Heart right ventricle (tissue), 16 donors: ENCODE measurements at regions not wholly inside any gene's neighbourhood (a gene's known extent, or its start where the extent isn't known, plus 50 kb on each side); places are given as distances from the start of the nearest gene placed in this dataset.
A peak's percentile ranks its signal among the peaks of the same experiment; 100 is the strongest.

ENCODE experiments used
- ATAC-seq, 8 donors: fragments of 200-7000 bp; cut with Tn5 transposase; one replicate each; pipeline ENCODE4 v1.9.1; 2020; ENCODE audit warnings: mild to moderate bottlenecking in 8 of 8, moderate library complexity in 8 of 8, moderate number of reproducible peaks in 1 of 8
- DNase-seq, 2 donors: peaks; one replicate each; pipeline ENCODE4 v3.0.0-alpha.2; 2020
- H3K27ac ChIP-seq, 10 donors: fragments of 200-600 bp; sonication (generic) in 2 of 10; one replicate each; pipeline versions ENCODE4 v1.5.0 to v1.8.0; 2020 to 2022; ENCODE audit warnings: mild to moderate bottlenecking in 3 of 10
- H3K27me3 ChIP-seq, 7 donors: fragments of 200-600 bp; one replicate each; pipeline ENCODE4 v1.8.0; 2021 to 2022; ENCODE audit warnings: mild to moderate bottlenecking in 2 of 7
- H3K36me3 ChIP-seq, 9 donors: fragments of 200-600 bp; sonication (generic) in 1 of 9; one replicate each; pipeline versions ENCODE4 v1.5.0 to v1.8.0; 2020 to 2022; ENCODE audit warnings: mild to moderate bottlenecking in 2 of 9
- H3K4me1 ChIP-seq, 9 donors: fragments of 200-600 bp; sonication (generic) in 1 of 9; one replicate each; pipeline versions ENCODE4 v1.5.0 to v1.8.0; 2020 to 2022; ENCODE audit warnings: mild to moderate bottlenecking in 4 of 9
- H3K4me3 ChIP-seq, 10 donors: fragments of 200-600 bp; sonication (generic) in 2 of 10; one replicate each; pipeline versions ENCODE4 v1.5.0 to v1.8.0; 2020 to 2022; ENCODE audit warnings: mild to moderate bottlenecking in 7 of 10, moderate library complexity in 2 of 10
- H3K9me3 ChIP-seq, 11 donors: fragments of 200-600 bp in 10 of 11; sonication (generic) in 2 of 11; one replicate each; pipeline versions ENCODE4 v1.5.0 to v1.8.0; 2013 to 2022; ENCODE audit warnings: mild to moderate bottlenecking in 2 of 11, control low read depth in 1 of 11, moderate library complexity in 1 of 11
- CTCF ChIP-seq, 9 donors: fragments of 200-600 bp; sonication (generic) in 2 of 9; IDR thresholded peaks; one replicate each; pipeline versions ENCODE4 v1.5.0 to v1.8.0; 2021 to 2022; ENCODE audit warnings: antibody characterized with exemption in 9 of 9, mild to moderate bottlenecking in 5 of 9, moderate library complexity in 1 of 9
- WGBS, 2 donors: extraction: QIAGEN DNeasy Blood & Tissue Kit; methylation state at CpG; one replicate each; pipeline ENCODE4 v1.1.7; 2013; ENCODE audit warnings: inconsistent platforms in 1 of 2; 5-methylcytosine and 5-hydroxymethylcytosine counted together
- intact Hi-C, 10 donors: fragments of 100-400 bp; cut with DNase I; formaldehyde crosslinking; loops; one replicate each; pipeline versions ENCODE4 v1.11.1 to v1.14.2; 2022
- donor health status: Arrhythmogenic right ventricular cardiomyopathy.
- donor health status: ischemic (EF 13 %, LVEDD 7.1; RV severe dilation, severe dysfunction).
- donor health status: healthy with polysubstance abuse.
- donor health status: DM: no; HTN: yes; CAD: no.
- donor health status: DM: no; HTN: no; CAD: no.
- donor health status: ischemic (EF 25% LVEDD 6.9; RV normal size, moderate dysfunction).
- donor health status: ischemic (EF 25% LVEDD 5.7; RV mildly dilated, moderate dysfunction).
- donor health status: healthy.
- donor health status: DM: yes; HTN: yes; CAD: no.
- donor health status: Ischemic cardiomyopathy.
- donor health status: ischemic (EF 35%, LVEDD 5.7; RV mildly dilated, moderate dysfunction).
- donor health status: nonischemic (EF 11% LVEDD 7.7; RV severe dilation, severe dysfunction).
- donor health status: DM: yes; HTN: yes; CAD: no.
- donor health status: PGD.
- donor health status: ischemic (EF 29% LVEDD 5.4; RV normal size, mild dysfunction).
- donor health status: nonischemic (EF 23%, LVEDD 6.1; RV moderate dilation, normal function).

DNA sequence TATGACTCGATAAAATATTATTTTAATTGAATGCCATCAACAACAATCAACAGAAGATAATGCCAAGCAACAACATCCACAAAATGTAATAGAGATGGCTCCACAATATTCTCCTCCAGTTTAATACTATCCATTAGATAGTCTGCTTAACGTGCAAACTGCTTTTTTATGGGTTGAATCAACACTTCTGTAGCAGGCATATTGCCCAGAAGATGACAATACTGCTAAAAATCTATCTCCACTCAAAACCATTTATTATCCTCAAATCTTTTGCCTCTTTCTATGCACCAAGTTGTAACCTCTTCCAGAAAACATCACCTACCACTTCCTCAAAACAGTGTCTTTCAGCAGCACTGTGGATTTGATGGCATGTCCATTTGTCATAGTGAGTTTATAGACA is 295.7 kb upstream of the LMCD1 start:
- Histone ChIP-seq H3K4me1 (no peaks in the 10 kb centered on the region), H3K4me3 (no peak overlapping the region), H3K36me3 (no peaks in the 10 kb centered on the region), H3K9me3 (no peaks in the 10 kb centered on the region), H3K27ac (no peak overlapping the region), H3K27me3 (no peaks in the 10 kb centered on the region)
- 67 to 69% methylated on average over 2 of the region's 2 CpGs for WGBS, 2 donors
- ATAC-seq (no peak), DNase-seq (no peak)
- intact Hi-C loops, result no loop called here
- TF ChIP-seq CTCF (IDR thresholded peaks at IDR 0.05), result no peak

GRCh38 chr3:8206971-8207617 is 294.5 kb upstream of the LMCD1 start:
- no peaks in the 10 kb centered on the region for H3K36me3 ChIP-seq
- no peak overlapping the region for H3K4me3 ChIP-seq
- 61 to 71% methylated on average over 3 of the region's 3 CpGs for WGBS, 2 donors
- DNase-seq (no peak), ATAC-seq (no peak)
- H3K27me3 ChIP-seq, result no peaks in the 10 kb centered on the region
- TF ChIP-seq CTCF (IDR thresholded peaks at IDR 0.05), result no peak
- H3K4me1 ChIP-seq, result no peaks in the 10 kb centered on the region
- no peaks in the 10 kb centered on the region for H3K9me3 ChIP-seq
- no peak overlapping the region for H3K27ac ChIP-seq
- intact Hi-C loops, result no loop called here

- H3K4me1 ChIP-seq, result no peaks in the 10 kb centered on the region
- intact Hi-C loops, result no loop called here
- H3K27me3 ChIP-seq, result no peaks in the 10 kb centered on the region
- ATAC-seq (peak in 3 of 8 donors; percentile 17 to 38 (median 25)), DNase-seq (no peak)
- no peak overlapping the region for H3K27ac ChIP-seq
- no peaks in the 10 kb centered on the region for H3K9me3 ChIP-seq
- H3K4me3 ChIP-seq, result no peak overlapping the region
- TF ChIP-seq CTCF (IDR thresholded peaks at IDR 0.05), result no peak
- H3K36me3 ChIP-seq, result no peaks in the 10 kb centered on the region
- 47 to 57% methylated on average over 2 of the region's 2 CpGs for whole genome bisulfite sequencing, 2 donors
Observed at GRCh38 chr3:8210882-8211341, 290.7 kb upstream of the LMCD1 start.

GRCh38 chr3:8212794-8213193 is 288.8 kb upstream of the LMCD1 start:
- Histone ChIP-seq H3K4me1 (no peaks in the 10 kb centered on the region), H3K4me3 (no peak overlapping the region), H3K36me3 (no peaks in the 10 kb centered on the region), H3K9me3 (no peaks in the 10 kb centered on the region), H3K27ac (no peak overlapping the region), H3K27me3 (no peaks in the 10 kb centered on the region)
- no peak for TF ChIP-seq CTCF (IDR thresholded peaks at IDR 0.05)
- WGBS, 2 donors, result 48 to 59% methylated on average over 4 of the region's 4 CpGs
- intact Hi-C loops, result no loop called here
- ATAC-seq, result no peak
- no peak for DNase-seq
